ENCODE measurements at regions not wholly inside any gene's neighbourhood (a gene's known extent, or its start where the extent isn't known, plus 50 kb on each side); places are given as distances from the start of the nearest gene placed in this dataset.

DNA sequence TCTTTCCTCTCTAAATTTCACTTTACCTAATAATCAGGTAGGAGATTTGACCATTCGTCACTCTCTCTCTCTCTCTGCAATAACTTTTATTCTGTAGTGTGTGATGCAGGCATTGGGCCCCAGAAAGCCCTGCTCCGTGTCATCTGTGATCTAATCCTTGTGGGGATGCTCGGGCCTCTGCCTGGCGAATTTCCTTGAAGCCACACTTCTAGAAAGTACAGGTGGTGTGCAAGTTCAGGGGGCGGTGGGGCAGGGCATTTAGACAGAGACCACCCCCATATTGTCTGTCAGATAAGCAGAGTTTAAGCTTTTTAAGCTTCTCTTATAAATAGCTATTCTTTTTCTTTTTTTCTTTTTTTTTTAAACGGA is 53.4 kb upstream of the GPR12 start:
- TF ChIP-seq, protein P1, sequence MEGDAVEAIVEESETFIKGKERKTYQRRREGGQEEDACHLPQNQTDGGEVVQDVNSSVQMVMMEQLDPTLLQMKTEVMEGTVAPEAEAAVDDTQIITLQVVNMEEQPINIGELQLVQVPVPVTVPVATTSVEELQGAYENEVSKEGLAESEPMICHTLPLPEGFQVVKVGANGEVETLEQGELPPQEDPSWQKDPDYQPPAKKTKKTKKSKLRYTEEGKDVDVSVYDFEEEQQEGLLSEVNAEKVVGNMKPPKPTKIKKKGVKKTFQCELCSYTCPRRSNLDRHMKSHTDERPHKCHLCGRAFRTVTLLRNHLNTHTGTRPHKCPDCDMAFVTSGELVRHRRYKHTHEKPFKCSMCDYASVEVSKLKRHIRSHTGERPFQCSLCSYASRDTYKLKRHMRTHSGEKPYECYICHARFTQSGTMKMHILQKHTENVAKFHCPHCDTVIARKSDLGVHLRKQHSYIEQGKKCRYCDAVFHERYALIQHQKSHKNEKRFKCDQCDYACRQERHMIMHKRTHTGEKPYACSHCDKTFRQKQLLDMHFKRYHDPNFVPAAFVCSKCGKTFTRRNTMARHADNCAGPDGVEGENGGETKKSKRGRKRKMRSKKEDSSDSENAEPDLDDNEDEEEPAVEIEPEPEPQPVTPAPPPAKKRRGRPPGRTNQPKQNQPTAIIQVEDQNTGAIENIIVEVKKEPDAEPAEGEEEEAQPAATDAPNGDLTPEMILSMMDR (IDR thresholded peaks at IDR 0.05), result no peak
- TF ChIP-seq POLR2A (IDR thresholded peaks at IDR 0.05), result no peak
- DNase-seq, result no peak
- H3K9me3 ChIP-seq, result no peaks in the 10 kb centered on the region

DNA sequence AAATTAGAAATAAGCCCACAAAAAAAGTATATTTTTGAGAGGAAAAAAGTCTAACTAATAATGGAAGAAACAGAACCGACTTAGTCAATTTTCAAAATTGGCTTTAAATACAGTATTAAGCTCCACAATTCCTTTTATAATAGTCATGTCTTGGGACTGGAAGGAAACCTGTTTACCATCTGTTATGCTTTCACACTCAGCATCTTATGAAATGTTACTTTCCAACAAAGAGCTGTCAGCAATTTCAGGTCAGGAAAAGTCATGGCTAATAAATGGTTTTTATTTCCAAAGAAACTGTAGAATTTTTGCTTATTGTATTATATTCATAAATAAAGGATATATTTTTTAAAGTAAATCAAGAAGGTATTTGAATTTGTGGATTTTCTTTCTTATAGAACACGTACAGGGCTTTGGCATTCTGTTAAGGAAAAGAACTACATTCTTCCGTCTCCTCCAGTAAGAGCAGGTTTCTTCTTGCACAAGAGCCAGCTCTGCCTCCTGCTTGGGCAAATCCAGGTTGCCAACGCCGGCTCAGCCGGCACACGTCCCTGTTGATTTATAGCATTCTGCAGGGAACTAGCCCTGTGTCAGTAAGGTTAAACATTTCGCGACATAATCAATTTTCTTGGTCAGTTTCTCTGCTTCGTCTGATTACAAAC is 52.9 kb upstream of the GPR12 start:
- H3K9me3 ChIP-seq, result no peaks in the 10 kb centered on the region
- H3K27me3 ChIP-seq, result no peaks in the 10 kb centered on the region
- H3K36me3 ChIP-seq, result no peaks in the 10 kb centered on the region
- TF ChIP-seq POLR2A (IDR thresholded peaks at IDR 0.05), result no peak
- TF ChIP-seq, protein P1 (IDR thresholded peaks at IDR 0.05), result no peak
- DNase-seq, result no peak
- no peak overlapping the region for H3K27ac ChIP-seq
- no peaks in the 10 kb centered on the region for H3K4me1 ChIP-seq
- no peak overlapping the region for H3K4me3 ChIP-seq

More for the DNA sequence above, 53.4 kb upstream of the GPR12 start:
- Histone ChIP-seq H3K36me3 (no peaks in the 10 kb centered on the region), H3K4me1 (no peaks in the 10 kb centered on the region), H3K27me3 (no peaks in the 10 kb centered on the region), H3K4me3 (no peak overlapping the region), H3K27ac (no peak overlapping the region)

DNA sequence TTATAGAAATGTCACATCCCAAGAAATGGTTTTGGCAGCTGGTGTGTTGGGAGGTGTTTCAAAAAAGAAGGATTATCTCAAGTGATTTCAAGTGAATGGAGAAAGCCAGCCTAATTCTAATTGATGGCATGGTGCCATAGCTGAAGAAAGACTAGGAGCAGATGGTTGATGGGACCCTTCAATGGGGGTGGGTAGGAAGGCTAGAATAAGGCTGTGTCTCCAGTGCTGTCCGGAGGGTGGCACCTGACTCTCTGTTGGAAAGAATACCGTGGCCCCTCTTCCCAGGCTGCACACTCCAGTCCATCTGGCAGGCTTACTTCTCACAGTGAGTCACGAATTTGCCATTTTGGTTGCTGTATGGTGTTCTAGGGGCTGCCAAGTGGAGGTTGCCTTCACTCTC is 51.0 kb upstream of the GPR12 start:
- no peak for TF ChIP-seq POLR2A (IDR thresholded peaks at IDR 0.05)
- TF ChIP-seq, protein P1 (IDR thresholded peaks at IDR 0.05), result no peak

More for the DNA sequence above, 51.0 kb upstream of the GPR12 start:
- no peaks in the 10 kb centered on the region for H3K9me3 ChIP-seq
- H3K27ac ChIP-seq, result no peak overlapping the region
- no peak for DNase-seq
- no peaks in the 10 kb centered on the region for H3K36me3 ChIP-seq
- no peak overlapping the region for H3K4me3 ChIP-seq
- no peaks in the 10 kb centered on the region for H3K27me3 ChIP-seq
- no peaks in the 10 kb centered on the region for H3K4me1 ChIP-seq

Small RNAs in the stretch of these regions (small RNA-seq; reads per million reads assigned to genes)
- 0 reads per million in 2 donors for gene RPS21P8

Measured in Peyer's patch (tissue), 4 donors.